ENCODE measurements at regions not wholly inside any gene's neighbourhood (a gene's known extent, or its start where the extent isn't known, plus 50 kb on each side); places are given as distances from the start of the nearest gene placed in this dataset.

- Histone ChIP-seq H3K4me3 (no peak overlapping the region), H3K27me3 (peaks cover 0 to 8% (median 0%) of the 10 kb centered on the region in 4 donors), H3K4me1 (peaks cover 0 to 8% (median 4%) of the 10 kb centered on the region in 4 donors), H3K36me3 (no peaks in the 10 kb centered on the region), H3K9me3 (no peaks in the 10 kb centered on the region), H3K27ac (replicated peaks in 1 of 4) (no peak overlapping the region)
- no peak for TF ChIP-seq EP300 (IDR thresholded peaks at IDR 0.05)
- no peak for TF ChIP-seq POLR2AphosphoS5 (IDR thresholded peaks at IDR 0.05)
- TF ChIP-seq CTCF (IDR thresholded peaks at IDR 0.05) = no peak
- no peak for TF ChIP-seq POLR2A (IDR thresholded peaks at IDR 0.05; ENCODE audit: low read depth)
- 72% methylated on average over 3 of the region's 3 CpGs for WGBS
- DNase-seq (ENCODE audit: extremely low spot score) = no peak
- intact Hi-C loops (cut with DNase I) = no loop called here
Measured at GRCh38 chr1:230506451-230506850, 80.3 kb upstream of the PGBD5 start.

GRCh38 chr1:230504310-230504709 lies 78.2 kb upstream of the PGBD5 start:
- Histone ChIP-seq H3K9me3 (no peaks in the 10 kb centered on the region), H3K36me3 (no peaks in the 10 kb centered on the region), H3K4me1 (peaks cover 0 to 8% (median 4%) of the 10 kb centered on the region in 4 donors), H3K27me3 (peaks cover 0 to 8% (median 0%) of the 10 kb centered on the region in 4 donors), H3K27ac (replicated peaks in 1 of 4) (no peak overlapping the region), H3K4me3 (no peak overlapping the region)
- no peak for DNase-seq (ENCODE audit: extremely low spot score)
- intact Hi-C loops (cut with DNase I) = no loop called here
- no peak for TF ChIP-seq POLR2A (IDR thresholded peaks at IDR 0.05; ENCODE audit: low read depth)
- no peak for TF ChIP-seq CTCF (IDR thresholded peaks at IDR 0.05)
- WGBS = 73% methylated on average over 6 of the region's 6 CpGs

- no peak for TF ChIP-seq EP300 (IDR thresholded peaks at IDR 0.05)
- TF ChIP-seq POLR2A (IDR thresholded peaks at IDR 0.05; ENCODE audit: low read depth) = no peak
- Histone ChIP-seq H3K36me3 (no peaks in the 10 kb centered on the region), H3K27ac (replicated peaks in 1 of 4) (no peak overlapping the region), H3K4me1 (peaks cover 0 to 8% (median 4%) of the 10 kb centered on the region in 4 donors), H3K4me3 (no peak overlapping the region), H3K9me3 (no peaks in the 10 kb centered on the region), H3K27me3 (peaks cover 0 to 8% (median 0%) of the 10 kb centered on the region in 4 donors)
- WGBS = 48% methylated on average over 1 of the region's 1 CpG
- intact Hi-C loops (cut with DNase I) = no loop called here
- DNase-seq (ENCODE audit: extremely low spot score) = no peak
Measured at GRCh38 chr1:230503726-230504125, 77.6 kb upstream of the PGBD5 start.

- Histone ChIP-seq H3K27me3 (peaks cover 0 to 7% (median 0%) of the 10 kb centered on the region in 4 donors), H3K9me3 (no peaks in the 10 kb centered on the region), H3K4me3 (no peak overlapping the region), H3K27ac (replicated peaks in 1 of 4) (no peak overlapping the region), H3K4me1 (peaks cover 0 to 5% (median 2%) of the 10 kb centered on the region in 4 donors), H3K36me3 (no peaks in the 10 kb centered on the region)
- TF ChIP-seq EP300 (IDR thresholded peaks at IDR 0.05) (no peak), POLR2AphosphoS5 (IDR thresholded peaks at IDR 0.05) (no peak), POLR2A (IDR thresholded peaks at IDR 0.05; ENCODE audit: low read depth) (no peak), CTCF (IDR thresholded peaks at IDR 0.05) (no peak)
- DNase-seq (ENCODE audit: extremely low spot score) = no peak
- intact Hi-C loops (cut with DNase I) = no loop called here
- 55% methylated on average over 2 of the region's 2 CpGs for WGBS
Measured at GRCh38 chr1:230502996-230503395, 76.9 kb upstream of the PGBD5 start.

GRCh38 chr1:230502306-230502705 lies 76.2 kb upstream of the PGBD5 start:
- Histone ChIP-seq H3K27me3 (peaks cover 0 to 8% (median 0%) of the 10 kb centered on the region in 4 donors), H3K4me1 (no peaks in the 10 kb centered on the region), H3K27ac (replicated peaks in 1 of 4) (no peak overlapping the region), H3K36me3 (no peaks in the 10 kb centered on the region), H3K9me3 (no peaks in the 10 kb centered on the region), H3K4me3 (no peak overlapping the region)
- intact Hi-C loops (cut with DNase I) = no loop called here
- DNase-seq (ENCODE audit: extremely low spot score) = peak; percentile 39
- 58% methylated on average over 4 of the region's 4 CpGs for WGBS
- TF ChIP-seq POLR2AphosphoS5 (IDR thresholded peaks at IDR 0.05) (no peak), POLR2A (IDR thresholded peaks at IDR 0.05; ENCODE audit: low read depth) (no peak), EP300 (IDR thresholded peaks at IDR 0.05) (no peak), CTCF (IDR thresholded peaks at IDR 0.05) (no peak)
